ENCODE measurements at regions not wholly inside any gene's neighbourhood (a gene's known extent, or its start where the extent isn't known, plus 50 kb on each side); places are given as distances from the start of the nearest gene placed in this dataset.

- Histone ChIP-seq H3K4me1 (no peaks in the 10 kb centered on the region), H3K27me3 (no peaks in the 10 kb centered on the region), H3K4me3 (no peak overlapping the region), H3K9me3 (no peaks in the 10 kb centered on the region), H3K27ac (no peak overlapping the region), H3K36me3 (no peaks in the 10 kb centered on the region)
- no peak for ATAC-seq
- no peak for TF ChIP-seq CTCF (IDR thresholded peaks at IDR 0.05)
- intact Hi-C loops (cut with DNase I), result no loop called here
- no peak for DNase-seq
Observed at GRCh38 chr16:52171481-52171880, 375.5 kb downstream of the TOX3 start.

- TF ChIP-seq CTCF (IDR thresholded peaks at IDR 0.05), result no peak
- Histone ChIP-seq H3K9me3 (peaks cover 0 to under 1% of the 10 kb centered on the region in 2 donors), H3K27ac (no peak overlapping the region), H3K4me1 (no peaks in the 10 kb centered on the region), H3K36me3 (no peaks in the 10 kb centered on the region), H3K27me3 (no peaks in the 10 kb centered on the region), H3K4me3 (no peak overlapping the region)
- no peak for DNase-seq
- intact Hi-C loops (cut with DNase I), result no loop called here
- no peak for ATAC-seq
Observed at GRCh38 chr16:52167328-52167727, 379.6 kb downstream of the TOX3 start.

GRCh38 chr16:52165961-52166360, 381.0 kb downstream of the TOX3 start:
- DNase-seq (no peak), ATAC-seq (no peak)
- Histone ChIP-seq H3K9me3 (peaks cover 0 to 4% of the 10 kb centered on the region in 2 donors), H3K4me1 (no peaks in the 10 kb centered on the region), H3K4me3 (no peak overlapping the region), H3K27ac (no peak overlapping the region), H3K36me3 (no peaks in the 10 kb centered on the region), H3K27me3 (no peaks in the 10 kb centered on the region)
- no peak for TF ChIP-seq CTCF (IDR thresholded peaks at IDR 0.05)
- intact Hi-C loops (cut with DNase I), result no loop called here

- intact Hi-C loops (cut with DNase I), result no loop called here
- Histone ChIP-seq H3K4me3 (no peak overlapping the region), H3K27ac (no peak overlapping the region), H3K4me1 (no peaks in the 10 kb centered on the region), H3K36me3 (no peaks in the 10 kb centered on the region), H3K27me3 (no peaks in the 10 kb centered on the region), H3K9me3 (no peaks in the 10 kb centered on the region)
- ATAC-seq (no peak), DNase-seq (no peak)
- no peak for TF ChIP-seq CTCF (IDR thresholded peaks at IDR 0.05)
Observed at GRCh38 chr16:52149003-52149402, 397.9 kb downstream of the TOX3 start.

GRCh38 chr16:52141871-52142270, 405.1 kb downstream of the TOX3 start:
- Histone ChIP-seq H3K27ac (no peak overlapping the region), H3K27me3 (no peaks in the 10 kb centered on the region), H3K4me3 (no peak overlapping the region), H3K36me3 (no peaks in the 10 kb centered on the region), H3K9me3 (no peaks in the 10 kb centered on the region), H3K4me1 (no peaks in the 10 kb centered on the region)
- DNase-seq (no peak), ATAC-seq (no peak)
- intact Hi-C loops (cut with DNase I), result no loop called here
- TF ChIP-seq CTCF (IDR thresholded peaks at IDR 0.05), result no peak
